SW 1271 (cell line): ENCODE measurements at regions not wholly inside any gene's neighbourhood (a gene's known extent, or its start where the extent isn't known, plus 50 kb on each side); places are given as distances from the start of the nearest gene placed in this dataset.

Experiments
- DNase-seq, 2 experiments: peaks; one replicate each; lab custom pipeline; 2025; lab: John Stamatoyannopoulos, UW

GRCh38 chr12:125371033-125371432, 305.8 kb downstream of the AACS start:
- no peak for DNase-seq

- DNase-seq: no peak
Measured at GRCh38 chr12:125372085-125372484, 306.9 kb downstream of the AACS start.

- DNase-seq: no peak
Measured at GRCh38 chr12:125373375-125373774, 308.1 kb downstream of the AACS start.

GRCh38 chr12:125376422-125376821, 311.2 kb downstream of the AACS start:
- DNase-seq: no peak

GRCh38 chr12:125377093-125377492, 311.9 kb downstream of the AACS start:
- no peak for DNase-seq

GRCh38 chr12:125381373-125381772, 316.1 kb downstream of the AACS start:
- no peak for DNase-seq

GRCh38 chr12:125382926-125383325, 317.7 kb downstream of the AACS start:
- no peak for DNase-seq

GRCh38 chr12:125386652-125387051, 321.4 kb downstream of the AACS start:
- DNase-seq: no peak

- no peak for DNase-seq
Measured at GRCh38 chr12:125387206-125387605, 322.0 kb downstream of the AACS start.

GRCh38 chr12:125389061-125389697, 323.9 kb downstream of the AACS start:
- DNase-seq: no peak

GRCh38 chr12:125393569-125393968, 328.3 kb downstream of the AACS start:
- no peak for DNase-seq

GRCh38 chr12:125395583-125396215, 330.5 kb downstream of the AACS start:
- no peak for DNase-seq

- no peak for DNase-seq
Measured at GRCh38 chr12:125399489-125399888, 334.3 kb downstream of the AACS start.

GRCh38 chr12:125402874-125403789, 337.9 kb downstream of the AACS start:
- peak in 1 of 2 experiments; percentile 31 for DNase-seq

GRCh38 chr12:125403843-125404242, 338.6 kb downstream of the AACS start:
- DNase-seq: no peak

GRCh38 chr12:125406131-125406530, 340.9 kb downstream of the AACS start:
- DNase-seq: no peak

GRCh38 chr12:125408718-125409117, 343.5 kb downstream of the AACS start:
- no peak for DNase-seq

GRCh38 chr12:125412506-125412905, 347.3 kb downstream of the AACS start:
- no peak for DNase-seq

- no peak for DNase-seq
Measured at GRCh38 chr12:125417446-125417845, 352.2 kb downstream of the AACS start.

- DNase-seq: no peak
Measured at GRCh38 chr12:125418902-125419564, 353.8 kb downstream of the AACS start.

- no peak for DNase-seq
Measured at GRCh38 chr12:125424909-125425308, 359.7 kb downstream of the AACS start.

- no peak for DNase-seq
Measured at GRCh38 chr12:125431516-125431915, 366.3 kb downstream of the AACS start.
